Neural cell (in vitro differentiated cells): ENCODE measurements at regions not wholly inside any gene's neighbourhood (a gene's known extent, or its start where the extent isn't known, plus 50 kb on each side); places are given as distances from the start of the nearest gene placed in this dataset.

Experiments
- CTCF ChIP-seq: fragments of 450-650 bp; IDR thresholded peaks from 2 replicates; pipeline ENCODE4 v1.5.1; 2014; ENCODE audit warnings: antibody characterized with exemption, mild to moderate bottlenecking, moderate library complexity; ENCODE audit not compliant: poor library complexity, severe bottlenecking
- EZH2 ChIP-seq: fragments of 200-600, 300-800 bp; shearing (Covaris generic), sonication (generic); IDR thresholded peaks from 2 replicates; pipeline ENCODE4 v1.6.1; 2014; ENCODE audit warnings: antibody characterized with exemption, low read length, borderline replicate concordance, mild to moderate bottlenecking; ENCODE audit not compliant: insufficient read depth, poor library complexity, severe bottlenecking
- RAD21 ChIP-seq: fragments of 450-650 bp; conservative IDR thresholded peaks from 2 replicates; pipeline ENCODE4 v1.6.1; 2014; ENCODE audit warnings: antibody characterized with exemption, mild to moderate bottlenecking, moderate library complexity
- TAF1 ChIP-seq: IDR thresholded peaks from 2 replicates; pipeline ENCODE4 v1.6.1; 2012; ENCODE audit warnings: low read depth

GRCh38 chr17:56694825-56695224 lies 101.3 kb downstream of the NOG start:
- TF ChIP-seq CTCF (no peak), TAF1 (no peak), RAD21 (no peak), EZH2 (no peak)
